ENCODE measurements at regions not wholly inside any gene's neighbourhood (a gene's known extent, or its start where the extent isn't known, plus 50 kb on each side); places are given as distances from the start of the nearest gene placed in this dataset.

GRCh38 chr11:33534575-33534974 lies 166.1 kb downstream of the C11orf91 start:
- BruUV-seq (replicated peaks), result no TSS peak
- no peak for DNase-seq (ENCODE audit: low read depth, low spot score)
- no peak for FAIRE-seq
- H3K9ac ChIP-seq (replicated peaks; ENCODE audit: extremely low read depth, insufficient read depth, low read length), result no peak overlapping the region
- H3K36me3 ChIP-seq (ENCODE audit: control insufficient read depth in 2 of 2, extremely low read depth in 1 of 2, insufficient read depth in 2 of 2, low read length in 2 of 2), result no peaks in the 10 kb centered on the region
- H3K9me3 ChIP-seq (replicated peaks; ENCODE audit: control insufficient read depth, insufficient read depth, low read length), result no peaks in the 10 kb centered on the region
- no peaks in the 10 kb centered on the region for H4K20me1 ChIP-seq (replicated peaks; ENCODE audit: control insufficient read depth, extremely low read depth, insufficient read depth, low read length)
- dilution Hi-C loops (cut with MboI; ENCODE audit: extremely low pct_ligation_motif_present, low sequenced_read_pairs), result no loop called here
- TF ChIP-seq GATA2 (IDR thresholded peaks at IDR 0.05; ENCODE audit: insufficient read depth, insufficient read length, low read depth, low read length) (no peak), MYC (IDR thresholded peaks at IDR 0.05; ENCODE audit: low read depth, low read length) (no peak), EZH2 (IDR thresholded peaks at IDR 0.05; ENCODE audit: borderline replicate concordance, low read depth, low read length, severe bottlenecking) (no peak), POLR2A (IDR thresholded peaks at IDR 0.05; ENCODE audit: low read depth, low read length) (no peak), JUN (IDR thresholded peaks at IDR 0.05; ENCODE audit: borderline replicate concordance, insufficient read depth, insufficient read length, low read depth) (no peak), POLR2AphosphoS5 (IDR thresholded peaks at IDR 0.05; ENCODE audit: insufficient read depth, low read depth, low read length) (no peak), FOS (IDR thresholded peaks at IDR 0.05; ENCODE audit: borderline replicate concordance, insufficient read depth, low read length) (no peak)
- TF ChIP-seq, protein P1, sequence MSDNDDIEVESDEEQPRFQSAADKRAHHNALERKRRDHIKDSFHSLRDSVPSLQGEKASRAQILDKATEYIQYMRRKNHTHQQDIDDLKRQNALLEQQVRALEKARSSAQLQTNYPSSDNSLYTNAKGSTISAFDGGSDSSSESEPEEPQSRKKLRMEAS (IDR thresholded peaks at IDR 0.05; ENCODE audit: insufficient read depth, insufficient read length), result no peak
- TF ChIP-seq, protein P2, sequence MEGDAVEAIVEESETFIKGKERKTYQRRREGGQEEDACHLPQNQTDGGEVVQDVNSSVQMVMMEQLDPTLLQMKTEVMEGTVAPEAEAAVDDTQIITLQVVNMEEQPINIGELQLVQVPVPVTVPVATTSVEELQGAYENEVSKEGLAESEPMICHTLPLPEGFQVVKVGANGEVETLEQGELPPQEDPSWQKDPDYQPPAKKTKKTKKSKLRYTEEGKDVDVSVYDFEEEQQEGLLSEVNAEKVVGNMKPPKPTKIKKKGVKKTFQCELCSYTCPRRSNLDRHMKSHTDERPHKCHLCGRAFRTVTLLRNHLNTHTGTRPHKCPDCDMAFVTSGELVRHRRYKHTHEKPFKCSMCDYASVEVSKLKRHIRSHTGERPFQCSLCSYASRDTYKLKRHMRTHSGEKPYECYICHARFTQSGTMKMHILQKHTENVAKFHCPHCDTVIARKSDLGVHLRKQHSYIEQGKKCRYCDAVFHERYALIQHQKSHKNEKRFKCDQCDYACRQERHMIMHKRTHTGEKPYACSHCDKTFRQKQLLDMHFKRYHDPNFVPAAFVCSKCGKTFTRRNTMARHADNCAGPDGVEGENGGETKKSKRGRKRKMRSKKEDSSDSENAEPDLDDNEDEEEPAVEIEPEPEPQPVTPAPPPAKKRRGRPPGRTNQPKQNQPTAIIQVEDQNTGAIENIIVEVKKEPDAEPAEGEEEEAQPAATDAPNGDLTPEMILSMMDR (IDR thresholded peaks at IDR 0.05; ENCODE audit: extremely low read depth in 1 of 2, insufficient read depth in 1 of 2, low read depth in 1 of 2, low read length in 2 of 2), result no peak
- no peak overlapping the region for H3K27ac ChIP-seq (ENCODE audit: insufficient read depth, low read depth, low read length)
- no peak overlapping the region for H3K4me2 ChIP-seq (ENCODE audit: insufficient read depth, low read length)
- H3K27me3 ChIP-seq (ENCODE audit: control insufficient read depth in 2 of 2, insufficient read depth in 2 of 2, low read length in 2 of 2), result no peaks in the 10 kb centered on the region
- ChIA-PET CTCF (no interaction called here), POLR2A (no interaction called here)
- H3K4me3 ChIP-seq (replicated peaks in 1 of 3; ENCODE audit: insufficient read depth in 1 of 3, low read depth in 1 of 3, low read length in 3 of 3), result no peak overlapping the region
- intact Hi-C loops (cut with micrococcal nuclease), result no loop called here
- H2AFZ ChIP-seq (ENCODE audit: low read depth, low read length), result no peak overlapping the region
- no peaks in the 10 kb centered on the region for H3K79me2 ChIP-seq (ENCODE audit: control insufficient read depth, insufficient read depth, low read length)
- H3K4me1 ChIP-seq (ENCODE audit: control insufficient read depth, extremely low read depth, insufficient read depth, low read length), result no peaks in the 10 kb centered on the region
- no peaks in the 10 kb centered on the region for H3K9me1 ChIP-seq (replicated peaks; ENCODE audit: control insufficient read depth, extremely low read depth, insufficient read depth, low read length)
